GM12892 (cell line): ENCODE measurements at regions not wholly inside any gene's neighbourhood (a gene's known extent, or its start where the extent isn't known, plus 50 kb on each side); places are given as distances from the start of the nearest gene placed in this dataset.

ENCODE experiments used
- POLR2A ChIP-seq: IDR thresholded peaks from 2 replicates; pipeline ENCODE4 v1.6.1; 2011; ENCODE audit warnings: low read depth, low read length, control low read depth
- POLR2AphosphoS5 ChIP-seq: IDR thresholded peaks from 2 replicates; pipeline ENCODE4 v1.6.1; 2011; ENCODE audit warnings: low read depth, low read length, control low read depth

GRCh38 chr6:125510405-125510804 lies 208.6 kb upstream of the HDDC2 start:
- TF ChIP-seq POLR2A (no peak), POLR2AphosphoS5 (no peak)
